ENCODE measurements at regions not wholly inside any gene's neighbourhood (a gene's known extent, or its start where the extent isn't known, plus 50 kb on each side); places are given as distances from the start of the nearest gene placed in this dataset.

GRCh38 chr10:75345738-75346137 lies 55.8 kb downstream of the ZNF503 start:
- no peak overlapping the region for H3K4me3 ChIP-seq (replicated peaks in 1 of 3; ENCODE audit: insufficient read depth in 1 of 3, low read depth in 2 of 3, low read length in 3 of 3)
- no peak for TF ChIP-seq ZHX1 (CRISPR knock-in tag; IDR thresholded peaks at IDR 0.05; ENCODE audit: low read depth)
- no peak for TF ChIP-seq REXO4 (CRISPR knock-in tag; IDR thresholded peaks at IDR 0.05; ENCODE audit: borderline replicate concordance)
- peak; percentile 29; the same call in 1 of the 2 replicates for TF ChIP-seq CTCF (CRISPR knock-in tag; IDR thresholded peaks at IDR 0.05)
- peak; percentile 13; the same call in 1 of the 2 replicates for TF ChIP-seq STAG1 (CRISPR knock-in tag; IDR thresholded peaks at IDR 0.05)
- no peak for TF ChIP-seq SATB2 (CRISPR knock-in tag; IDR thresholded peaks at IDR 0.05)
- WGBS (ENCODE audit: low lambda C conversion rate) = 32% methylated on average over 6 of the region's 6 CpGs
- ChIA-PET CTCF (ENCODE audit: low intra/inter-chr PET ratio, low total read pairs) (no interaction called here), POLR2A (no interaction called here)
- no peaks in the 10 kb centered on the region for H3K4me1 ChIP-seq (ENCODE audit: insufficient read depth, low read length)
- BruUV-seq (replicated peaks) = no TSS peak
- DNase-seq (ENCODE audit: low spot score) = peak; percentile 7
- no peaks in the 10 kb centered on the region for H3K36me3 ChIP-seq (replicated peaks in 1 of 2; ENCODE audit: control insufficient read depth in 1 of 2, insufficient read depth in 2 of 2, low read length in 2 of 2)
- peak; percentile 77 for ATAC-seq
- H3K27ac ChIP-seq (ENCODE audit: extremely low read length, insufficient read depth, low read length) = no peak overlapping the region
- no peak overlapping the region for H3K4me2 ChIP-seq (ENCODE audit: low read depth, low read length)
- no peak overlapping the region for H3K9ac ChIP-seq (ENCODE audit: insufficient read depth, low read depth, low read length)
- no peak overlapping the region for H2AFZ ChIP-seq (ENCODE audit: low read length)
- intact Hi-C loops (cut with micrococcal nuclease; ENCODE audit: unreplicated experiment) (no loop called here), in situ Hi-C loops (cut with HindIII; ENCODE audit: extremely low pct_ligation_motif_present, low pct_unique_long_range_greater_than_20kb) (no loop called here)
- no peaks in the 10 kb centered on the region for H3K79me2 ChIP-seq (ENCODE audit: insufficient read depth, low read length)
- no peaks in the 10 kb centered on the region for H3K9me3 ChIP-seq (ENCODE audit: low read length)
- FAIRE-seq = no peak
- peaks cover 5 to 30% of the 10 kb centered on the region in 2 experiments; a peak in 4 of 5 replicates for H3K27me3 ChIP-seq (ENCODE audit: control insufficient read depth in 1 of 2, insufficient read depth in 2 of 2, low read length in 2 of 2)
- no peaks in the 10 kb centered on the region for H4K20me1 ChIP-seq (ENCODE audit: insufficient read depth, low read length)

Data from HepG2 (cell line).